ENCODE measurements at regions not wholly inside any gene's neighbourhood (a gene's known extent, or its start where the extent isn't known, plus 50 kb on each side); places are given as distances from the start of the nearest gene placed in this dataset.

GRCh38 chr4:144531841-144532240 lies 114.1 kb upstream of the HHIP start:
- no peak for TF ChIP-seq EZH2 (IDR thresholded peaks at IDR 0.05; ENCODE audit: insufficient read depth, poor library complexity, severe bottlenecking)
- TF ChIP-seq EZH2phosphoT487 (IDR thresholded peaks at IDR 0.05; ENCODE audit: insufficient read depth, low read depth): no peak
